HepG2 (cell line): ENCODE measurements at regions not wholly inside any gene's neighbourhood (a gene's known extent, or its start where the extent isn't known, plus 50 kb on each side); places are given as distances from the start of the nearest gene placed in this dataset.

ENCODE experiments used
- CSRNP1 ChIP-seq: sonication (generic); formaldehyde crosslinking; IDR thresholded peaks from 2 replicates; pipeline ENCODE4 v1.8.1; 2023; ENCODE audit warnings: mild to moderate bottlenecking, missing genetic modification reagents
- FOXA3 ChIP-seq: IDR thresholded peaks from 2 replicates; pipeline ENCODE4 v1.6.1; 2016; ENCODE audit warnings: missing genetic modification reagents, missing compliant biosample characterization
- HNRNPL ChIP-seq: fragments of 200-400 bp; formaldehyde crosslinking; IDR thresholded peaks from 2 replicates; pipeline ENCODE4 v1.6.1; 2017; ENCODE audit warnings: mild to moderate bottlenecking, low read depth, low read length
- HOMEZ ChIP-seq: IDR thresholded peaks from 2 replicates; pipeline ENCODE4 v1.6.1; 2016; ENCODE audit warnings: low read depth
- KLF13 ChIP-seq: sonication (generic); formaldehyde crosslinking; IDR thresholded peaks from 2 replicates; pipeline ENCODE4 v1.4.0; 2020; ENCODE audit warnings: mild to moderate bottlenecking, missing genetic modification reagents
- NCOA5 ChIP-seq: sonication (generic); formaldehyde crosslinking; IDR thresholded peaks from 2 replicates; pipeline ENCODE4 v1.4.0; 2020; ENCODE audit warnings: missing genetic modification reagents
- NR0B2 ChIP-seq: sonication (generic); formaldehyde crosslinking; IDR thresholded peaks from 2 replicates; pipeline ENCODE4 v1.4.0; 2020; ENCODE audit warnings: mild to moderate bottlenecking, missing genetic modification reagents
- RBM22 ChIP-seq: fragments of 200-400 bp; formaldehyde crosslinking; optimal IDR thresholded peaks from 2 replicates; pipeline ENCODE3; 2017; ENCODE audit warnings: mild to moderate bottlenecking, low read length, moderate library complexity
- RFX5 ChIP-seq: IDR thresholded peaks from 2 replicates; pipeline ENCODE4 v1.6.1; 2011; ENCODE audit warnings: low read depth, low read length, improper control_type of control experiment
- SRSF1 ChIP-seq: fragments of 200-400 bp; formaldehyde crosslinking; optimal IDR thresholded peaks from 2 replicates; pipeline ENCODE3; 2017; ENCODE audit warnings: mild to moderate bottlenecking, low read depth, low read length, moderate library complexity
- THAP11 ChIP-seq: IDR thresholded peaks from 2 replicates; pipeline ENCODE4 v1.6.1; 2016; ENCODE audit warnings: missing biosample characterization, missing genetic modification reagents
- ZBTB10 ChIP-seq: sonication (generic); formaldehyde crosslinking; IDR thresholded peaks from 2 replicates; pipeline ENCODE4 v1.4.0; 2020; ENCODE audit warnings: missing genetic modification reagents, borderline replicate concordance
- ZBTB3 ChIP-seq: sonication (generic); formaldehyde crosslinking; IDR thresholded peaks from 2 replicates; pipeline ENCODE4 v1.4.0; 2020; ENCODE audit warnings: low read depth, mild to moderate bottlenecking, moderate library complexity, missing genetic modification reagents, borderline replicate concordance
- ZBTB39 ChIP-seq: sonication (generic); formaldehyde crosslinking; IDR thresholded peaks from 2 replicates; pipeline ENCODE4 v1.5.0; 2020; ENCODE audit warnings: missing genetic modification reagents
- ZNF10 ChIP-seq: sonication (generic); formaldehyde crosslinking; IDR thresholded peaks from 2 replicates; pipeline ENCODE4 v1.4.0; 2020; ENCODE audit warnings: mild to moderate bottlenecking, low read depth, missing genetic modification reagents, borderline replicate concordance
- ZNF570 ChIP-seq: sonication (generic); formaldehyde crosslinking; IDR thresholded peaks from 2 replicates; pipeline ENCODE4 v1.4.0; 2020; ENCODE audit warnings: mild to moderate bottlenecking, missing genetic modification reagents, borderline replicate concordance
- ZNF652 ChIP-seq: IDR thresholded peaks from 2 replicates; pipeline ENCODE4 v1.6.1; 2016; ENCODE audit warnings: low read depth, borderline replicate concordance
- ZNF678 ChIP-seq: sonication (generic); formaldehyde crosslinking; IDR thresholded peaks from 2 replicates; pipeline ENCODE4 v1.4.0; 2020; ENCODE audit warnings: mild to moderate bottlenecking, missing genetic modification reagents
- ZNF746 ChIP-seq: sonication (generic); formaldehyde crosslinking; IDR thresholded peaks from 2 replicates; pipeline ENCODE4 v1.8.0; 2022; ENCODE audit warnings: mild to moderate bottlenecking, missing genetic modification reagents

- TF ChIP-seq NR0B2 (CRISPR knock-in tag) (no peak), FOXA3 (peak; percentile 48; the same call in 1 of the 2 replicates), ZBTB3 (no peak), ZBTB10 (CRISPR knock-in tag) (no peak), ZNF746 (no peak), THAP11 (CRISPR knock-in tag) (peak; percentile 25; the same call in 1 of the 2 replicates), RFX5 (no peak), ZNF10 (CRISPR knock-in tag) (no peak), RBM22 (no peak), ZNF570 (CRISPR knock-in tag) (no peak), KLF13 (CRISPR knock-in tag) (no peak), HOMEZ (CRISPR knock-in tag) (no peak), SRSF1 (no peak), NCOA5 (CRISPR knock-in tag) (no peak), ZBTB39 (no peak), HNRNPL (no peak), ZNF678 (CRISPR knock-in tag) (no peak), ZNF652 (CRISPR knock-in tag) (no peak), CSRNP1 (CRISPR knock-in tag) (no peak)
These were observed 114.1 kb upstream of the RREB1 start (continued) for GRCh38 chr6:6993503-6994237.
